Transverse colon (tissue), 4 donors: ENCODE measurements at regions not wholly inside any gene's neighbourhood (a gene's known extent, or its start where the extent isn't known, plus 50 kb on each side); places are given as distances from the start of the nearest gene placed in this dataset.

Experiments
- EP300 ChIP-seq: sonication (generic); formaldehyde crosslinking; IDR thresholded peaks from one replicate; pipeline ENCODE4 v1.6.1; 2017; ENCODE audit warnings: antibody characterized with exemption, low read depth
- POLR2A ChIP-seq: fragments of 450-650 bp; IDR thresholded peaks from one replicate; pipeline ENCODE4 v1.6.1; 2016; ENCODE audit warnings: antibody characterized with exemption, mild to moderate bottlenecking, moderate library complexity
- POLR2AphosphoS5 ChIP-seq, 3 donors: sonication (generic); formaldehyde crosslinking; IDR thresholded peaks; one replicate each; pipeline ENCODE4 v1.6.1; 2016; ENCODE audit warnings: antibody characterized with exemption in 3 of 3
- TF ChIP-seq, protein P1 (sequence below), 5 experiments: fragments of 200-600 bp in 3 of 5; fragments of 450-650 bp in 2 of 5; sonication (generic) in 3 of 5; IDR thresholded peaks; 1 replicate in 2 of 5; 2 replicates in 3 of 5; pipeline ENCODE4 v1.5.1; 2016 to 2017; ENCODE audit warnings: antibody characterized with exemption in 5 of 5, inconsistent platforms in 3 of 5, mild to moderate bottlenecking in 2 of 5, moderate library complexity in 1 of 5

DNA sequence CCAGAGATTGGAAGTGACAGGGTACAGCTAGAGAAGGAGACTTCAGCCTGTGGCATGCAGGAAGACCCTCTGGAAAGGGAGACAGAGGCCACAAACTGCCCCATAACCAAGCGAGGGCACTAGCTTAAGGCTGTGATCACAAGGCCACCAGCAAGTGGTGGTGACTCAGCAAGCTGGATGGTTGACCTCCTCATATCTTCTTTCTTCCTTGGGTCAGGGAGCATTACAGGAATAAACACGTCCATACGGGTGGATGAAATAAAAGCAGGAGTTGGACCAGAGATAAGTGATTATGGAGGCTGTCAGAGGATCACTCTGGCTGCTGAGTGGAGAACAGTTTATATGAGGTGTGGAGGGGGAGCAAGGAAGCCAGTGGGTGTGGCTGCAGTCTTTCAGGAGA lies 234.6 kb upstream of the TAS2R1 start:
- TF ChIP-seq, protein P1, sequence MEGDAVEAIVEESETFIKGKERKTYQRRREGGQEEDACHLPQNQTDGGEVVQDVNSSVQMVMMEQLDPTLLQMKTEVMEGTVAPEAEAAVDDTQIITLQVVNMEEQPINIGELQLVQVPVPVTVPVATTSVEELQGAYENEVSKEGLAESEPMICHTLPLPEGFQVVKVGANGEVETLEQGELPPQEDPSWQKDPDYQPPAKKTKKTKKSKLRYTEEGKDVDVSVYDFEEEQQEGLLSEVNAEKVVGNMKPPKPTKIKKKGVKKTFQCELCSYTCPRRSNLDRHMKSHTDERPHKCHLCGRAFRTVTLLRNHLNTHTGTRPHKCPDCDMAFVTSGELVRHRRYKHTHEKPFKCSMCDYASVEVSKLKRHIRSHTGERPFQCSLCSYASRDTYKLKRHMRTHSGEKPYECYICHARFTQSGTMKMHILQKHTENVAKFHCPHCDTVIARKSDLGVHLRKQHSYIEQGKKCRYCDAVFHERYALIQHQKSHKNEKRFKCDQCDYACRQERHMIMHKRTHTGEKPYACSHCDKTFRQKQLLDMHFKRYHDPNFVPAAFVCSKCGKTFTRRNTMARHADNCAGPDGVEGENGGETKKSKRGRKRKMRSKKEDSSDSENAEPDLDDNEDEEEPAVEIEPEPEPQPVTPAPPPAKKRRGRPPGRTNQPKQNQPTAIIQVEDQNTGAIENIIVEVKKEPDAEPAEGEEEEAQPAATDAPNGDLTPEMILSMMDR (IDR thresholded peaks at IDR 0.05), result no peak
- no peak for TF ChIP-seq POLR2AphosphoS5 (IDR thresholded peaks at IDR 0.05)
- TF ChIP-seq POLR2A, result no peak
- TF ChIP-seq EP300, result no peak
